ENCODE measurements at regions not wholly inside any gene's neighbourhood (a gene's known extent, or its start where the extent isn't known, plus 50 kb on each side); places are given as distances from the start of the nearest gene placed in this dataset.

GRCh38 chr11:95404370-95404769 lies 173.4 kb upstream of the SESN3 start:
- TF ChIP-seq TEAD4 (IDR thresholded peaks at IDR 0.05): no peak
- TF ChIP-seq TAF1 (IDR thresholded peaks at IDR 0.05; ENCODE audit: low read depth): no peak
- TF ChIP-seq EP300 (IDR thresholded peaks at IDR 0.05; ENCODE audit: borderline replicate concordance): no peak
- no peak for TF ChIP-seq EGR1 (IDR thresholded peaks at IDR 0.05)
- no peak for TF ChIP-seq MAX (IDR thresholded peaks at IDR 0.05)
- no peak for TF ChIP-seq ZBTB7A (IDR thresholded peaks at IDR 0.05; ENCODE audit: low read depth)

GRCh38 chr11:95398437-95399112 lies 167.6 kb upstream of the SESN3 start:
- TF ChIP-seq NFIC (IDR thresholded peaks at IDR 0.05) (no peak), CEBPB (IDR thresholded peaks at IDR 0.05) (peak; percentile 36; the same call in 1 of the 2 replicates)

DNA sequence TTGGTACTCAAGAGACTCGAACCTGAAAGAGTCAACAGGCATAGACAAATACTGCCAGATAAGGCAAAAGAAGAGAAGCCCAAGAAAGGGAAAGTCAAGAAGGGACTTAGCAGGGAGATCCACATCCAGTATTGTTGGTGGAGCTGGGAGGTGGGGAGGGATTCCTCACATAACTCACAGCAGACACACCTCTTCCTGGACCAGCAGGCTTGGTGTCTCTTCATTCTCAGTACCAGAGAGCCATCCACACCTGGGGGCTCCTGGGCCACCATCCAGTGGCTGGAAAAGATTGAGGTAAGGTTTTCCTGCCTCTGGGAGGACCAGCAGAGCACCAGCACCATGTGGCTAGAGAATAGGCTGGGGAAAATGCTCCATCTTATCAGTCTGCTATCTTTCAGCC lies 161.6 kb upstream of the SESN3 start:
- TF ChIP-seq NFIC (IDR thresholded peaks at IDR 0.05) (no peak), FOXM1 (IDR thresholded peaks at IDR 0.05; ENCODE audit: borderline replicate concordance, low read depth) (no peak), EGR1 (IDR thresholded peaks at IDR 0.05) (no peak), EP300 (IDR thresholded peaks at IDR 0.05; ENCODE audit: borderline replicate concordance) (no peak)

GRCh38 chr11:95389427-95389826 lies 158.4 kb upstream of the SESN3 start:
- TF ChIP-seq NFIC (IDR thresholded peaks at IDR 0.05): no peak
- TF ChIP-seq TEAD4 (IDR thresholded peaks at IDR 0.05): no peak
- TF ChIP-seq EGR1 (IDR thresholded peaks at IDR 0.05): no peak
- no peak for TF ChIP-seq FOXM1 (IDR thresholded peaks at IDR 0.05; ENCODE audit: borderline replicate concordance, low read depth)
- TF ChIP-seq USF1 (IDR thresholded peaks at IDR 0.05): no peak
- TF ChIP-seq CREB1 (IDR thresholded peaks at IDR 0.05; ENCODE audit: low read depth): no peak
- no peak for TF ChIP-seq ZBTB7A (IDR thresholded peaks at IDR 0.05; ENCODE audit: low read depth)
- TF ChIP-seq TAF1 (IDR thresholded peaks at IDR 0.05; ENCODE audit: low read depth): no peak
- TF ChIP-seq, protein P1, sequence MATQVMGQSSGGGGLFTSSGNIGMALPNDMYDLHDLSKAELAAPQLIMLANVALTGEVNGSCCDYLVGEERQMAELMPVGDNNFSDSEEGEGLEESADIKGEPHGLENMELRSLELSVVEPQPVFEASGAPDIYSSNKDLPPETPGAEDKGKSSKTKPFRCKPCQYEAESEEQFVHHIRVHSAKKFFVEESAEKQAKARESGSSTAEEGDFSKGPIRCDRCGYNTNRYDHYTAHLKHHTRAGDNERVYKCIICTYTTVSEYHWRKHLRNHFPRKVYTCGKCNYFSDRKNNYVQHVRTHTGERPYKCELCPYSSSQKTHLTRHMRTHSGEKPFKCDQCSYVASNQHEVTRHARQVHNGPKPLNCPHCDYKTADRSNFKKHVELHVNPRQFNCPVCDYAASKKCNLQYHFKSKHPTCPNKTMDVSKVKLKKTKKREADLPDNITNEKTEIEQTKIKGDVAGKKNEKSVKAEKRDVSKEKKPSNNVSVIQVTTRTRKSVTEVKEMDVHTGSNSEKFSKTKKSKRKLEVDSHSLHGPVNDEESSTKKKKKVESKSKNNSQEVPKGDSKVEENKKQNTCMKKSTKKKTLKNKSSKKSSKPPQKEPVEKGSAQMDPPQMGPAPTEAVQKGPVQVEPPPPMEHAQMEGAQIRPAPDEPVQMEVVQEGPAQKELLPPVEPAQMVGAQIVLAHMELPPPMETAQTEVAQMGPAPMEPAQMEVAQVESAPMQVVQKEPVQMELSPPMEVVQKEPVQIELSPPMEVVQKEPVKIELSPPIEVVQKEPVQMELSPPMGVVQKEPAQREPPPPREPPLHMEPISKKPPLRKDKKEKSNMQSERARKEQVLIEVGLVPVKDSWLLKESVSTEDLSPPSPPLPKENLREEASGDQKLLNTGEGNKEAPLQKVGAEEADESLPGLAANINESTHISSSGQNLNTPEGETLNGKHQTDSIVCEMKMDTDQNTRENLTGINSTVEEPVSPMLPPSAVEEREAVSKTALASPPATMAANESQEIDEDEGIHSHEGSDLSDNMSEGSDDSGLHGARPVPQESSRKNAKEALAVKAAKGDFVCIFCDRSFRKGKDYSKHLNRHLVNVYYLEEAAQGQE (IDR thresholded peaks at IDR 0.05; ENCODE audit: low read depth): no peak
- no peak for TF ChIP-seq CEBPB (IDR thresholded peaks at IDR 0.05)
- TF ChIP-seq EP300 (IDR thresholded peaks at IDR 0.05; ENCODE audit: borderline replicate concordance): no peak
- TF ChIP-seq TCF12 (IDR thresholded peaks at IDR 0.05; ENCODE audit: low read depth): no peak
- TF ChIP-seq RAD21 (IDR thresholded peaks at IDR 0.05; ENCODE audit: low read depth): no peak
- no peak for TF ChIP-seq YY1 (IDR thresholded peaks at IDR 0.05; ENCODE audit: low read depth)
- no peak for TF ChIP-seq MAX (IDR thresholded peaks at IDR 0.05)

- TF ChIP-seq YY1 (IDR thresholded peaks at IDR 0.05; ENCODE audit: low read depth): no peak
- TF ChIP-seq TCF12 (IDR thresholded peaks at IDR 0.05; ENCODE audit: low read depth): no peak
- TF ChIP-seq, protein P1 (IDR thresholded peaks at IDR 0.05; ENCODE audit: low read depth): no peak
- TF ChIP-seq MAX (IDR thresholded peaks at IDR 0.05): no peak
- TF ChIP-seq CEBPB (IDR thresholded peaks at IDR 0.05): no peak
- no peak for TF ChIP-seq EP300 (IDR thresholded peaks at IDR 0.05; ENCODE audit: borderline replicate concordance)
- TF ChIP-seq CREB1 (IDR thresholded peaks at IDR 0.05; ENCODE audit: low read depth): no peak
- TF ChIP-seq ZBTB7A (IDR thresholded peaks at IDR 0.05; ENCODE audit: low read depth): no peak
- TF ChIP-seq NFIC (IDR thresholded peaks at IDR 0.05): no peak
- no peak for TF ChIP-seq USF1 (IDR thresholded peaks at IDR 0.05)
- TF ChIP-seq TEAD4 (IDR thresholded peaks at IDR 0.05): no peak
These were observed 157.1 kb upstream of the SESN3 start for GRCh38 chr11:95388086-95388485.

DNA sequence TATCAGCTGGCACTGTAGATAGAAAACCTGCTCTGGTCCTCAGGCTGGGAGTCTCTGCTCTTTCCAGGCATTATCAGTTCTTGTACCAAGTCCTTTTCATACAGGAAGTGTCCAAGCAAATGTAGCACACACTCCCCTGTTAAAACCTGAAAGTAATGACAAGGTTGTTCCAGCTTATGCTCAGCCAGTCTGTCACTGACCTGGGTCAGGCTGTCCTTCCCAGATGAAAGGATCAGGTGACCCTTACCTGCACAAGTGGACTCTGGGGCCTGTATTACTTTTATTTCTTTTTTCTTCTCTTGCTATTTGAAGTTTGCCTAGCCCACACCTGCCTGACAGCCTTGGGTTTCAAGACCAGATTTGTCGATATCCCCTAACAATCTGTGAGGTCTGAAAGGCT lies 156.3 kb upstream of the SESN3 start:
- TF ChIP-seq TCF12 (IDR thresholded peaks at IDR 0.05; ENCODE audit: low read depth) (no peak), CEBPB (IDR thresholded peaks at IDR 0.05) (no peak), YY1 (IDR thresholded peaks at IDR 0.05; ENCODE audit: low read depth) (no peak), FOXM1 (IDR thresholded peaks at IDR 0.05; ENCODE audit: borderline replicate concordance, low read depth) (no peak)
